HG03039 (cell line): ENCODE measurements at regions not wholly inside any gene's neighbourhood (a gene's known extent, or its start where the extent isn't known, plus 50 kb on each side); places are given as distances from the start of the nearest gene placed in this dataset.

Experiments used
- ATAC-seq: cut with Tn5 transposase; IDR thresholded peaks from one replicate; pipeline ENCODE4 v1.9.1; 2021; ENCODE audit warnings: mild to moderate bottlenecking, moderate library complexity; ENCODE audit not compliant: unreplicated experiment

DNA sequence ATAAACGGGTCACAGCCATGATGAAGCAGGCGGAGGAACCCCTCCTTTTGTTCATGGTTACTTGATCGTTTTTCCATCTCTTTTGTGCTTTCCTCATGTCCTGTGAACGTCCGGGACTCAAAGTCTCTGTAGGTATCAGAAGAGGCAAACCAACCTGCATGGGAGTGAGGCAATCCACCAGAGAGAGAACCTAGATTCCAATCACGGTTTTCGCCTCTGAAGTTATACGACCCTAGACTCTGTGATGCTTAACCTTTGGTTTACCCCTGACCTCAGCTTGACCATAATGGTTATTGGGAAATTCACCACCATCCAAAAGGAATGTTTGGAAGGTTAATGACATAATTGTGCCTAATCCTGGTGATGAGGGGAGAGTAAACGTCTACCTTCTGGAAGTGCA, 186.8 kb upstream of the PRICKLE1 start:
- ATAC-seq: no peak

- ATAC-seq: no peak
Measured at GRCh38 chr12:42774238-42774637, 184.7 kb upstream of the PRICKLE1 start.

DNA sequence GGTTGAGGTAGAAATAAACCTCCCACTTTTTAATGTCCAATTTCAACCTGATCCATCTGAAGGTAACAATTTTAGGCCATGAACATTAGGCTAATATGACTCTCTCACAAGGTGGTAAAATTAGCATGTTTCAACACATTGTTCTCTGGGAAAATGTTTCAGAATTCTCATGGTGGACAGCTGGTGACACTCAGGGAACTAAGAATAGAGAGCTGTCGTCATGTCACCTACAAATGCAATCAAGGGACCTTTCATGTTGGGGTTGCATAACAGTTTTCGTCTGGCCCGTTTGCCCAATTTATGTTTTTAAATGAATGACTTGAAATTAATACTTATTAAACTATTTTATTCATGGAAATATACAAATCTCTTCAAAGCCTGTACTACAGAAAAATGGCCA, 180.7 kb upstream of the PRICKLE1 start:
- no peak for ATAC-seq

GRCh38 chr12:42769455-42769854, 179.9 kb upstream of the PRICKLE1 start:
- ATAC-seq: no peak

DNA sequence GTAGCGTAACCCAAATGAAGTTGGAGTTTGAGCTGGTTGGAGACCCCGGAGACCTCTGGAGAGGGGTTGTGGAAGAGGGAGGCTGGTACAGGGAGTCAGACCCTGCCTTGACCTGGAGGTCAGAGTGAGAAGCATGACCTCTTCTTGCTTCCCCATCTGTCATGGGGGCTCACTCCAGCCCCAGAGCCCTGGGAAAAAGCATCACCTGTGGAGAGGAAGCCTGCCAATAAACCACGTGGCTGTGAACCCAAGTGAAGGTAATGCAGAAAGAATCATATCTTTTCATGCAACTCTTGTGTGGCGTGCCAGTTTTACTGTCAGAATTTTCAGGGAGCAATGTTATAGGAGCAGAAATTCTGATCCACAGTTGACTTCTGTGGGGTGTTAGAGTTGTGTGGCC, 178.5 kb upstream of the PRICKLE1 start:
- ATAC-seq: no peak

DNA sequence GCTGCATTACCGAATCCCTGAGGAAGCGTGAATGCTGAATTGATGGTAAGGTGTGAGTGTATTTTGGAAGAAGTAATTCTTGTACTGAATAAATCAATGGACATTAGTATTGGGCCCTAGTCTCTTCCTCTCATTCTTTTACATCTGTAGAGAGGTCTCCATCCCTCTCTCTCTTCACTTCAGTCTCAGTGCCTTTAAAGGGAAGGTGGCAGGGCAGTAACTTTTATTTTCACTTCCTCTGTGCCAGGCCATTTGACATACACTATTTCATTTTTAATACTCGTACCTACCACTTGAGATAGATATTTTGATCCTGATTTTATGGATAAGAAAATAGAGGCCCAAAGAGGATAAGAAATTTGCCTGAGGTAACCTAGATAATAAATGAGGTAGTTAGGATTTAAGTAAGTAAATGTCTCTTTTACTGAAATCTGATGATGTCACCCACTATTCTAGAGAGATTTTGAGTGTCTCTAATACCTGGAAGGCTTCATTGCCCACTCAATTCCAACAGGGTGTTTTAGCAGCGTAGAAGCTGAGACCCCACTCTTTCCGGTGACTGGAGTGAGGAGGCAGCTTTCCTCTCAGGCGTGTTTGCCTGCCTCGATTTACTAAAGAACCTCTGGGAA, 177.9 kb upstream of the PRICKLE1 start:
- ATAC-seq: no peak

GRCh38 chr12:42766754-42767153, 177.2 kb upstream of the PRICKLE1 start:
- no peak for ATAC-seq

- no peak for ATAC-seq
Measured at GRCh38 chr12:42766026-42766425, 176.5 kb upstream of the PRICKLE1 start.

- no peak for ATAC-seq
Measured at GRCh38 chr12:42763682-42764081, 174.1 kb upstream of the PRICKLE1 start.

- ATAC-seq: no peak
Measured at GRCh38 chr12:42762395-42762925, 172.9 kb upstream of the PRICKLE1 start.

DNA sequence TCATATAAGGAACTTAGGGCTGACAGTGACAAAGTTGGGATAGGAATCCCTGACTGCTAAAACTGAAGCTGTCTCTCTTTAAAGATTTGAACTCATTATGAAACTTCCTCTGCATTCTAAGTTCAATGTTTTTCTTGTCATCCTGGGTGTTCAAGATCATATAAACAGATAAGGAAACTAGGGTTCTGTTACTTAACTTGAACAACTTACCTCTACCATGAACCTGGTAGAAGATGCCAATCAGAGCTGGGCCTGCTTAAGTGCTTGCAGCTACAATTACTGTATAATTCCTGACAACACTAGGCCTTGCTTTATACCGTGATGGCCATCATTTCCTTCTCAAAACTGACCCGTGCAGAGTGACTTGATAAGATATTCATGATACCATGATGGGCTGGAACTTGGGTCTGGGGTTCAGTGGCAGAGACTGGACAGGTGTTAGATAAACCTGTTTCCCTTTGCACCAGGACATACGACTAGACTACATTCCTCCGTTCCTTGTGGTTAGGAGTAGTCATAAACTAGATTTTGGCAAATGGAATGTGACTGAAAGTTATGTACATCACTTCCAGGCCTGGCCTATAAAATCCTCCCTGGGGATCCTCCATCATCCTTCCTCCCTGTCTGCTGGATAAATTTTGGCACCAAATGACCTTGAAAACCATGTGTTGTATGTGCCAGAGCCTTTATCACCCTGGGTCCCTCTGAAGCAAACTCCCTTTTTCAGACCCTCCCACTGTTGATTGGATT, 172.2 kb upstream of the PRICKLE1 start:
- no peak for ATAC-seq

DNA sequence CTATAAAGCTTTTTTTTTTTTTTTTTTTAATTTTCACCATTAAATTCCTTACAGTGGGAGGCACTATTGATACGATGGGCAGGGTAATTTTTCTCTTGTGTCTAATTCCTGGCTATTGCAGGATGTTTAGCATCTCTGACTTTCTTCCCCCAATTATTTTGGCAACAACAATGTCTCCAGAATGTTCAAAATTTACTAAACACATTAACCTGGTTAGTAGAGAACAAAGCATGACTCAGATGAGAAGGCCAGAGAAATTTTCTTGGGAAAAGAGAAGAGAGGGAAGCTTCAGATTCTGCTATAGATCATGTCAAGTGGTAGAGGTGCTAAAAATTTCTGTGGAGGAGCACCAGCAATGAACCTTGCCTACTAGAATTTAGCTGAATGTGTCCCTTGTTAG, 171.5 kb upstream of the PRICKLE1 start:
- ATAC-seq: no peak

DNA sequence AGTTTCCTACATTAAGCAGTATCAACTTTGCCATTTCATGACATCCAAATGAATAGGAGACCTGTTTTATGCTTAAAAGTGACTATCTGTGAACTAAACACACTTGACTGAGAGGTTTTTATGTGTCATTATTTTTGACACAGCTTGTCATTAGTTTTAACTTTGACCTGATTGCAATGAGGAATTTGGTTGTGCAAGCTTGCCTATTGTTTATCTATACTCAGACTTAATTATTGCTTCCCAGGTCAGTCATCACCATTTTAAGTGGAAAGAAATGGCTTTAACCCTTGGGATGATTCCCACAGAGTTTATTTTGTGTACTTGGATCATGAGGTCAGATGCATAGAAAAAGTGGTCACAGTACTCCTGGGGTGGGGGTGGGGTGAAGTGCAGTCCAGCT, 171.0 kb upstream of the PRICKLE1 start:
- no peak for ATAC-seq

GRCh38 chr12:42759622-42760273, 170.2 kb upstream of the PRICKLE1 start:
- no peak for ATAC-seq

- ATAC-seq: no peak
Measured at GRCh38 chr12:42758806-42759205, 169.3 kb upstream of the PRICKLE1 start.

DNA sequence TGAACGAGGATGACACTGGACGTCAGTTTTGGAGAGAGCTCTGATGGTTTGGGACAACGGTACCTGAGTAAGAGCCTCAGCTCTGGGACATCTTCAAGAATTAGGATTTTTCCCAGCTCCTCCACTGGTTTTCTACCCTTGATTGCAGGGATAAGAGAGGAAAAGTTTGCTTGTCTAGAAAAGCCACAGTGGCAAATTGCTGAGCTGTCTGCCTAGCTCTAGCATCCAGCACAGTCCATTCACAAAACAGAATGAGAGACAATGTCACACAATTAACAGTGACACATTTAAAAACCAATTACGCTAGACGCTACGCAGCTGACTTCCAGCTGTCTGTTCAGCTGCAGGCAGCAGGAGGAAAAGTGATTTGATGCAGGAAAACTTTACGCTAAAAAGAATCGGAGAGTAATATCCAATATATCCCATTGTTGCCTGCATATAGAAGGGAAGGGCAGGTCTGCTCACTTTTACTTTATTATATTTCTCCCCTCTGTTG, 168.1 kb upstream of the PRICKLE1 start:
- no peak for ATAC-seq

GRCh38 chr12:42756841-42757623, 167.5 kb upstream of the PRICKLE1 start:
- ATAC-seq: peak; percentile 46

GRCh38 chr12:42750356-42750755, 160.8 kb upstream of the PRICKLE1 start:
- no peak for ATAC-seq

GRCh38 chr12:42749239-42749638, 159.7 kb upstream of the PRICKLE1 start:
- ATAC-seq: no peak

DNA sequence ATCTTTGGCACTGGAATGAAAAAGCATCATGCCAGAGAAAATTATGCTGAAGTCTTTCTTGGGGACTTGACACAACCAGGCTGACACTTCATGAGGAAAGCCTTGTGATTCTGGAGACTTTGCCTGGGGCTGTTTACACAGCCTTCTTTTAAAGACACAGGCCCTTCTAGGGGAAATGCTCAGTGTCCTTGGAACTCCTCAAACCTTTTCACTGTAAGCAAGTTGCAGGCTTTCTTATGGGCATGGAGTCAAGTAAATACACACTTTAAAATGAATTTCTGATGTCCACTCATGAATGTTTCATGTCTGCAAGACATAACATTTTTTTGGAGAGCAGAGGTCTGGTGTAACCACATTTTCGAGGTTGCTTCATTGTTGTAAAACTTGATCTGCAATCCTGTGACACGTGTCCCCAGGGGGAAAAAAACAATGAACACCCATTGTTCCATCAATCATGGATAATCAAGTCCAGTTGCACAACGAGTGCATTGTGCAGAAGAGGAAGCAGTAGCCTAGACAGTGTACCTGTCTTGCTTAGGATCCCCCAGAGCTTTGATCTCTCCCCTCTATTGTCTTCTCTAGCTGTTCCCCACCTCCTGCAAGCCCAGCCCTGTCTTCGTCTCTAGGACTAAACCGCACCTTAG, 155.1 kb upstream of the PRICKLE1 start:
- no peak for ATAC-seq
